ENCODE measurements at regions not wholly inside any gene's neighbourhood (a gene's known extent, or its start where the extent isn't known, plus 50 kb on each side); places are given as distances from the start of the nearest gene placed in this dataset.
"Not testable (repeated sequence)": the region's sequence is repeated elsewhere in the genome, so short reads cannot be mapped to it uniquely, and the experiment has no call there.

DNA sequence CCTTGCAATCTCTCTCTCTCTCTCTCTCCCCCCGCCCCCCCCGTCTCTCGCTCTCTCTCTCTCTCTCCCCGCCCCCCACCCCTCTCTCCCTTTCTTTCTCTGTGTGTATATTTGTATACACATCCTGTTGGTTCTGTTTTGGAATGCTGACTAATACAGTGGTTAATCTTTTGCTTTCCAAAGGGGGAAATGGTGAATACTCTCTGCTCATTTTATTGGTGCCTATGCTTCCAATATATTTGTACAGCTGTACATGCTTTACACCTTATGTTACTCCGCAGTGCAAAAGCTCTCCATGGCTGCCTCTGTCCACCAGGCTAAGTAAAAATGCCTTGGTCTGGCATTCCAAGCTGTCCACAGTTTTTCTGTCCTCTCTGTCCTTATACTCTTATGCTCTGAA, 158.8 kb downstream of the RBMX2 start:
- H3K4me3 ChIP-seq = no peak overlapping the region

DNA sequence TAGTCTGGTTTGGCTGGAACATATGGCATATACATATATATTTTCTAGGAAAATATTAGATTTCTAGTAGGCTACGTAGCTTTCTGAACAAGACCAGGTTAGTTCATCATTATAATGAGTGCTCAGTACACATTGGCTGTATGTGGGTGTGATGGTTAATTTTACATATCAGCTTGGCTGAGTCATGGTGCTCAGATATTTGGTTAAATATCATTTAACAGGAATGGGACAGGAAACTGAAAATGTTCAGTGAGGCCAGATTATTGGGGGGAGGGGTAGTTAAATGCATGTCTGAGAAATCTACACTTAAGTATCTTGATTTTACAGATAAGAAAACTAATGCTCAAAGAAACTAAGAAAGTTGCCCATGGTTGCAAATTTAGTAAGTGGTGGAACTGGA, 160.1 kb downstream of the RBMX2 start:
- no peaks in the 10 kb centered on the region for H3K4me1 ChIP-seq
- DNase-seq (ENCODE audit: extremely low spot score) = no peak
- H3K27me3 ChIP-seq = no peaks in the 10 kb centered on the region
- intact Hi-C loops (cut with DNase I) = no loop called here
- TF ChIP-seq, protein P1, sequence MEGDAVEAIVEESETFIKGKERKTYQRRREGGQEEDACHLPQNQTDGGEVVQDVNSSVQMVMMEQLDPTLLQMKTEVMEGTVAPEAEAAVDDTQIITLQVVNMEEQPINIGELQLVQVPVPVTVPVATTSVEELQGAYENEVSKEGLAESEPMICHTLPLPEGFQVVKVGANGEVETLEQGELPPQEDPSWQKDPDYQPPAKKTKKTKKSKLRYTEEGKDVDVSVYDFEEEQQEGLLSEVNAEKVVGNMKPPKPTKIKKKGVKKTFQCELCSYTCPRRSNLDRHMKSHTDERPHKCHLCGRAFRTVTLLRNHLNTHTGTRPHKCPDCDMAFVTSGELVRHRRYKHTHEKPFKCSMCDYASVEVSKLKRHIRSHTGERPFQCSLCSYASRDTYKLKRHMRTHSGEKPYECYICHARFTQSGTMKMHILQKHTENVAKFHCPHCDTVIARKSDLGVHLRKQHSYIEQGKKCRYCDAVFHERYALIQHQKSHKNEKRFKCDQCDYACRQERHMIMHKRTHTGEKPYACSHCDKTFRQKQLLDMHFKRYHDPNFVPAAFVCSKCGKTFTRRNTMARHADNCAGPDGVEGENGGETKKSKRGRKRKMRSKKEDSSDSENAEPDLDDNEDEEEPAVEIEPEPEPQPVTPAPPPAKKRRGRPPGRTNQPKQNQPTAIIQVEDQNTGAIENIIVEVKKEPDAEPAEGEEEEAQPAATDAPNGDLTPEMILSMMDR (IDR thresholded peaks at IDR 0.05) = no peak
- TF ChIP-seq POLR2A (IDR thresholded peaks at IDR 0.05; ENCODE audit: low read depth) (no peak), POLR2AphosphoS5 (IDR thresholded peaks at IDR 0.05) (no peak), EP300 (IDR thresholded peaks at IDR 0.05) (no peak)
- no peak overlapping the region for H3K27ac ChIP-seq (replicated peaks in 1 of 4)
- H3K4me3 ChIP-seq = no peak overlapping the region
- no peaks in the 10 kb centered on the region for H3K36me3 ChIP-seq
- WGBS = 88% methylated on average over 1 of the region's 1 CpG
- no peaks in the 10 kb centered on the region for H3K9me3 ChIP-seq

More for the DNA sequence above, 158.8 kb downstream of the RBMX2 start:
- Histone ChIP-seq H3K36me3 (no peaks in the 10 kb centered on the region), H3K27me3 (no peaks in the 10 kb centered on the region), H3K4me1 (no peaks in the 10 kb centered on the region), H3K27ac (replicated peaks in 1 of 4) (no peak overlapping the region), H3K9me3 (no peaks in the 10 kb centered on the region)
- WGBS = 85% methylated on average over 5 of the region's 5 CpGs
- DNase-seq (ENCODE audit: extremely low spot score) = no peak
- TF ChIP-seq POLR2A (IDR thresholded peaks at IDR 0.05; ENCODE audit: low read depth) (no peak), POLR2AphosphoS5 (IDR thresholded peaks at IDR 0.05) (no peak), EP300 (IDR thresholded peaks at IDR 0.05) (no peak)
- TF ChIP-seq, protein P1 (IDR thresholded peaks at IDR 0.05) = no peak
- intact Hi-C loops (cut with DNase I) = no loop called here

- intact Hi-C loops (cut with DNase I) = no loop called here
- no peak overlapping the region for H3K27ac ChIP-seq (replicated peaks in 1 of 4)
- H3K9me3 ChIP-seq = no peaks in the 10 kb centered on the region
- no peaks in the 10 kb centered on the region for H3K36me3 ChIP-seq
- H3K4me1 ChIP-seq = no peaks in the 10 kb centered on the region
- DNase-seq (ENCODE audit: extremely low spot score) = no peak
- WGBS = 80% methylated on average over 2 of the region's 2 CpGs
- no peaks in the 10 kb centered on the region for H3K27me3 ChIP-seq
- no peak overlapping the region for H3K4me3 ChIP-seq
- TF ChIP-seq POLR2A (IDR thresholded peaks at IDR 0.05; ENCODE audit: low read depth) = no peak
- TF ChIP-seq, protein P1 (IDR thresholded peaks at IDR 0.05) = no peak
- no peak for TF ChIP-seq EP300 (IDR thresholded peaks at IDR 0.05)
- no peak for TF ChIP-seq POLR2AphosphoS5 (IDR thresholded peaks at IDR 0.05)
These were observed 161.7 kb downstream of the RBMX2 start for GRCh38 chrX:130563476-130563875.

- whole genome bisulfite sequencing = 72% methylated on average over 4 of the region's 4 CpGs
- no peaks in the 10 kb centered on the region for H3K36me3 ChIP-seq
- TF ChIP-seq POLR2AphosphoS5 (IDR thresholded peaks at IDR 0.05) (no peak), POLR2A (IDR thresholded peaks at IDR 0.05; ENCODE audit: low read depth) (no peak), EP300 (IDR thresholded peaks at IDR 0.05) (no peak)
- TF ChIP-seq, protein P1 (IDR thresholded peaks at IDR 0.05) = no peak
- no peaks in the 10 kb centered on the region for H3K9me3 ChIP-seq
- H3K27ac ChIP-seq (replicated peaks in 1 of 4) = no peak overlapping the region
- no peaks in the 10 kb centered on the region for H3K27me3 ChIP-seq
- no peaks in the 10 kb centered on the region for H3K4me1 ChIP-seq
- intact Hi-C loops (cut with DNase I) = no loop called here
- H3K4me3 ChIP-seq = no peak overlapping the region
- no peak for DNase-seq (ENCODE audit: extremely low spot score)
These were observed 164.4 kb downstream of the RBMX2 start for GRCh38 chrX:130566028-130566683.

GRCh38 chrX:130573030-130573429, 171.2 kb downstream of the RBMX2 start:
- H3K27ac ChIP-seq (replicated peaks in 1 of 4); H3K4me3 ChIP-seq; intact Hi-C loops (cut with DNase I); DNase-seq (ENCODE audit: extremely low spot score); H3K9me3 ChIP-seq; H3K4me1 ChIP-seq; H3K27me3 ChIP-seq; H3K36me3 ChIP-seq: not testable (repeated sequence)
- 85% methylated on average over 11 of the region's 15 CpGs for WGBS
